Stimulated activated CD8-positive, alpha-beta memory T cell treated with anti-CD3 and anti-CD28 coated beads, Interleukin-12 subunit alpha, Interleukin-12 subunit beta, amount 100 ng/mL, for 4 hours (primary cell): ENCODE measurements at regions not wholly inside any gene's neighbourhood (a gene's known extent, or its start where the extent isn't known, plus 50 kb on each side); places are given as distances from the start of the nearest gene placed in this dataset.

Experiments
- DNase-seq: peaks from one replicate; pipeline ENCODE4 v3.0.0-alpha.2; 2020; ENCODE audit warnings: low read depth

- DNase-seq: no peak
Observed at GRCh38 chr10:3624367-3624766, 160.6 kb downstream of the KLF6 start.

- no peak for DNase-seq
Observed at GRCh38 chr10:3623746-3624145, 161.3 kb downstream of the KLF6 start.

DNA sequence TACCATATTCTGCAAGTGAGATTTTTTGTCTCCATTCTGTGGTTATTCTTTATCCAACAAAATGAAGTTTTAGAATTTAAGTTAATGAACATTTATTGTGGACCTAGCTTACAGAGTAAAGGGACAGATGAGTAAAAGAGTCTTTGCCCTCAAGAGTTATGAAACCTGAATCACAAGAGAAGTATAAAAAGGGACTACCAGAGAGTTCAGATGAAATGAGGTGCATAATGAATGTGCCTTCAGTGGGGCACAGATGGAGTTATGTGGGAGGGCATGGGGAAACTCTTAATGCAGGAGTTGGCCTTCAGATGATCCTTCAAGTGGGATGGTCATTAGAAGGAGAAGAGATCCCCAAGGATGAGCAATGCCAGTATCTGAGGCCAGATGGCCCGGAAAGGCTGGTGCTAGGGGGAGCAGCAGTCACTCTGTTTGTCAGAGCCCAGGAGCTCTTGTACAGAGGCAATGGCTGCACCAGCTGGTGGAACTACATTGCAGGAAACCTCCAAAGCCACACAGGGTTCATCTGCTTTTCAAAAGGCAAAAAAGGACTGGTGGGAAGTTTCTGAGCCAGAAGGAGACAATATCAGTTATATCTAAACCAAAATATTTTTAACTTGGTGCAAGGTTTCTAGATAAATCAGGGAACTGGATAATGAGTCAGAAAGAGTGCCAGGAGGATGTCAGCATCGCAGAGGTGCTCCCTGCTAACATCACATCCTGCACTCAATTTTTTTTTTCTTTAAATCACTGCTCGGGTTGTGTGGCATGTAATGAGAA lies 162.0 kb downstream of the KLF6 start:
- DNase-seq: no peak

DNA sequence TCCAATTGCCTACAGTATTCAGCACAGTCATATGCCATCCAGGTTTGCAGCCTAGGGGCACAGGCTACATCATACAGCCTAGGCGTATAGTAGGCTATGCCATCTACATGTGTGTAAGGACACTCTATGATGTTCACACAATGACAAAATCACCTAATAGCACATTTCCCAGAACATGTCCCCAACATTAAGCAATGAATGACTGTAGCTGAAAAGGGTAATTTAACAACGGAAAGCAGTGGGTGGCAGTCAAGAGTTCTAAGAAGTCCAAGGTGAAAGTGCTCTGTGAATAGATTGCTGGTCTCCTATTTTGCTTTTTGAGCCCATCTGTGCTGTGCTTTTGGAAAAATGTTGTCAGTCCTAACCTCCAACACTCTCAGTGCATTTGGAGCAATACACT lies 162.6 kb downstream of the KLF6 start:
- no peak for DNase-seq

DNA sequence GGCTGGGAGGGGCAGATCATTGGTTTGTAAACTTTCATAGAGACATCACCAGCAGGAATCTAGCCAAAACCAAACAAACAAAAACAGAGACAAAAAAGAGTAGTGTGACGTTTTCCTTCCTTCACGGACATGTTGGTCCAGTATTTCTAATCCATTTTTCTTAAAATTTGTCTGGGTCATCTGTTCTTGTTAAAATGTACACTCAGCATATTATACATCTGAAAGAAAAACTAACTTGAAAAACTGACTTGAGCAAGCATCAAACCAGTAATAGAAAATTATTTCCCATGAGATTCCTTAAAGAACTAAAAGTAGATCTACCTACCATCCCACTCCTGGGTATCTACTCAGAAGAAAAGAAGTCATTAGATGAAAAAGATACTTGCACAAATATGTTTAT lies 164.2 kb downstream of the KLF6 start:
- no peak for DNase-seq

- no peak for DNase-seq
Observed at GRCh38 chr10:3619241-3619640, 165.8 kb downstream of the KLF6 start.

DNA sequence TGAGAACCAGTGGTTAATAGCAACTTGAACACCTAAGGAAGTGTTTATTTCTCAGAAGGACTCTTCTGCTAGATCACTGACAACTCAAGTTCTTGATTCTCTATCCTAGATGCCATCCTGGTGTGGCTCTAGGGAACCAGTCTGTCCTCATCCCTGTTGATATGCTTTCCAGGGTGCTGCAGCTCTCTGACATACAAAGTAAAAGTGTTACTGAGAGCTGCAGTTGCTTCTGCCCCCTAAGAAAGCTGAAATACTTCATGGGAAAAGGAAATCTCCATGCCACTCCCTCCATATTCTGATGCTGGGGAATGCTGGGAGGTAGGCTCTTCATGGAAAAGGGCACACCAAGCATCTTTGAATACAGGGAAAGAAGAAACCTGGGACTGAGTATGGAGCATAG lies 168.1 kb downstream of the KLF6 start:
- no peak for DNase-seq

- DNase-seq: no peak
Observed at GRCh38 chr10:3613318-3613717, 171.7 kb downstream of the KLF6 start.

DNA sequence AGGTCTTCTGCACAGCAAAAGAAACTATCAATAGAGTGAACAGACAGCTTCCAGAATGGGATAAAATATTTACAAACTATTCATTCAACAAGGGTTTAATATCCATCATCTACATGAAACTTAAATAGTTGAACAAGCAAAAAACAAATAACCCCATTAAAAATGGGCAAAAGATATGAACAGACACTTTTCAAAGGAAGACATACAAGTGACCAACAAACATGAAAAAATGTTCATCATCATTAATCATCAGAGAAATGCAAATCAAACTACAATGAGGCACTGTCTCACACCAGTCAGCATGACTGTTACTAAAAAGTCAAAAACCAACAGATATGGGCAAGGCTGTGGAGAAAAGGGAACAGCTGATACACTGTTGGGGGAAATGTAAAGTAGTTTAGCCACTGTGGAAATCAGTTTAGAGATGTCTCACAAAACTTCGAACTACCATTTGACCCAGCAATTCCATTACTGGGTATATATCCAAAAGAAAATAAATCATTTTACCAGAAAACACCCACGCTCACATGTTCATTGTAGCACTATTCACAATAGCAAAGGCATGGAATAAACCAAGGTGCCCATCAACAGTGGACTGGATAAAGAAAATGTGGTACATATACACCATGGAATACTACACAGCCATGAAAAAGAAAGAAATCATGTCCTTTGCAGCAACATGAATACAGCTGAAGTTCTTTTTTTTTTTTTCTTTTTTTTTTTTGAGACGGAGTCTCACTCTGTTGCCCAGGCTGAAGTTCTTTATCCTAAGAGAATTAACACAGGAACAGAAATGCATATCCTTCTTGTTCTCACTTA lies 172.6 kb downstream of the KLF6 start:
- DNase-seq: no peak

- no peak for DNase-seq
Observed at GRCh38 chr10:3606309-3606708, 178.7 kb downstream of the KLF6 start.

DNA sequence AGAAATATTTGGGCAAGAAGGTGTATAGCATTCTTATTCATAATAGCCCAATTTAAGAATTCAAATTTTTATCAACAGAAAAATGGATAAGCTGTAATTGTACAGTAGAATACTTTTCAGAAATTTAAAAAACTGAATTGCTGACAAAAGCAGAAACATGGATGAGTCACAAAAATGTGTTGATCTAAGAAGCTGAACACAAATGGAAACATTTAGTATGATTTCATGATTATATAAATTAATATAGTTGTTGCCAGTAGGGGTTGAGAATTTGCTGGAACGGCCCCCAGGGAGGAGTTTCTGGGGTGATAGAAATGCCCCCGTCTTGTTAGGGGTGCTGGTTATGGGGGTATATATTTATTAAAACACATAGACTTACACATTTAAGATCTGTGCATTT lies 179.1 kb downstream of the KLF6 start:
- no peak for DNase-seq

DNA sequence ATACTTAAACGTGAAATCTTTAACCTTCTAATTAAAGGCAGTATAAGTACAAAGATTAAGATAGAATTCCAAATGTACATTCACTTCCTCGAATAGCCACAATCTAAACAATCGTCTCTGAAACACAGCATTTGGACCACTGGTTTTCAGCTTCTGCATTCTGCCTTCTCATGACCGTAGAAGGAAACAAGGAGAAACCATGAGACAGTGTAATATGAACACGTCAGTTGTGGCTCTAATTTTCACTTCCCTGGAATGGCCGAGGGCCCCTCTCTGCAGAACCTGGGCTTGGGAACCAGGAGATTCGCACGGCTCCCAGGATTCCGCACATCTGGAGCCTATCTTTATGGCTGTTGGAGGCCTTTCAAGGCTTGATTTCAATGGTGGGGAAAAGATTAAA lies 189.3 kb downstream of the KLF6 start:
- DNase-seq: no peak

DNA sequence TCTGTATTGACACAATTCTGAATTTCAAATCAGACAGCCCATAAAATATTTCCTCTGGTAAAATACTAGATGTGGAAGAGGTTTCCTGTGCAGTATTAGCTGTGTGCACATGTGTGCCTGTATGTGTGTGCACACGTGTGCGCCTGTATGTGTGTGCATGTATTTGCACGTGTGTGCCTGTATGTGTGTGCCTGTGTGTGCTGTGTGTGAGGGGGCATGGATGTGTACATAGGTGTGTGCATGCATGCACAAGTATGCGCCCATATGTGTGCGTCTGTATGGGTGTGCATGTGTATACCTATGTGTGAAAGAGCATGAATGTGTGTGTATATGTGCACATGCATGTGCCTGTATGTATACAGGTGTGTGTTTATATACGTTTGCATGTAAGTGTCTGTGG lies 191.4 kb downstream of the KLF6 start:
- DNase-seq: no peak

- no peak for DNase-seq
Observed at GRCh38 chr10:3592424-3592823, 192.6 kb downstream of the KLF6 start.

GRCh38 chr10:3588816-3589215 lies 196.2 kb downstream of the KLF6 start:
- DNase-seq: no peak

- DNase-seq: no peak
Observed at GRCh38 chr10:3588346-3588745, 196.7 kb downstream of the KLF6 start.

- no peak for DNase-seq
Observed at GRCh38 chr10:3584926-3585784, 199.9 kb downstream of the KLF6 start.

- DNase-seq: no peak
Observed at GRCh38 chr10:3580565-3580964, 204.4 kb downstream of the KLF6 start.

DNA sequence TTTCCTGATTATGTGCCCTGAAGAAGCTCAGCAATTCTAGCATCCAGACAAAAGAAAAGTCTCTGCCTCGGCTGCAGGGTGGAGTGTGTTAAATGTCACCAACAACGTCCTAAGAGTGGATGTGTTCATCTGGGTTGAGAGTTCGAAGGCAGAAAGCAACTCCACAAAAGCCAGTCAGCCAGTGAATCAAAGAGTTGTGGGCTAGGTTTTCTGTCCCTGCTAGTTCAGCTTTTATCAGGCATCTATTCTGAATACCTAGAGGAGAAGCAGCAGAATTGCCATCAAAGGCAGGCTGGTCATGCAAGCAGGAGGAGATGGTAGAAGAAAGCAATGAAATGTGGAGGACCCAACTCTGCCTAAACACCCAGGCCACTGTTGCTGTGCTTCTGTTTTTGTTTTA lies 205.2 kb downstream of the KLF6 start:
- DNase-seq: no peak

DNA sequence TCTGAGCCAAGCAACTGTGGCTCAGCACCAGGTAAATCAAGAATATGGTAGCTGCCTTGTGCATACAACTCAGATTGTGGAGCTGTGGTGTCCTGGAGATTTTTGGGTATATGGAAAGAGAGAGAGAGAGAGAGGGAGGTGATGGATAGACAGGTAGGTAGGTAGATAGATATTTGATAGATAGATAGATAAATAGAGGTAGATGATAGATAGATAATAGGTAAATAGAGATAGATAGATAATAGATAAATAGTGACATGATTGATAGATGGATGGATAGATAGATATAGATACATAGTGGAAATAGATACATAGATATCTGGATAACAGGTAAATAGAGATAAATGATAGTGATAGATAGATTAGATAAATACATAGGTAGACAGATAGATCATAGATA lies 206.3 kb downstream of the KLF6 start:
- no peak for DNase-seq

DNA sequence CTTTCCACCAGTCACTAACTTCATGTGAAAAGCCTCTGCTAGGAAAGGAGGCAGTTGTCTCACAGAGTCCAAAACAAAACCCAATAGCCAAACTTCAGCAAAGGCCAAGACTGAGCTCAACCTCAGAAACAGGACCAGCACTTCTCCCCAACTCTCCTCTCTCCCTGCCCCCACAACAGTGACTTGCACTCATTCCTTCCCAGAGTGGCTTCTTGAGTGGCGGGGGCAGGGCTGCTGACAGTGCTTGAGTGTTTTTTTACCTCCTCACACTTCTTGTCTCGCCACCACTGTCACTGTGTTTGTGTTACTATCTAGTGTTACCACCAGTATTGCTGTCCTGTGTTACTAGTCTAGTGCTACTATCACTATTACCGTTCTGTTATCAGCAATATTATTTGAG lies 206.8 kb downstream of the KLF6 start:
- no peak for DNase-seq

DNA sequence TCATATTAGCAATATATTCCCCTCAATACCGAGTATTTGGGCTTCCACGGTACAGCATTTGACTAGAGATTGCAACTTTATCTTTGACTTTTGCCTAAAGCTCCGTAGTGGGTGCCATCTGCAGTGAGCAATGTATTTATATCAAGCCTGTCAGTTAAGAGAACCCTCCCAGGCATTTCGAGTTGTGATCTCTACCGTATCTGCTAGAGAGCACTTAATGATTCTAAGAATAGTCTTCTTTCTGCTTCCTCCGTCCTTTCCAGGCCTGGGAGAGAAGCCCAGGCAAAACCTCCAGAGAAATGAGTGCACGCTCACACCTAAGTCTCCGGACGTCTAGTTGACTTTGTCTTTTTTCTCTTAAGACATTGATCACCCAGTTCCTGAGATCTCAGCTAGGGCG lies 210.6 kb downstream of the KLF6 start:
- no peak for DNase-seq

- no peak for DNase-seq
Observed at GRCh38 chr10:3573498-3573897, 211.5 kb downstream of the KLF6 start.
